ENCODE measurements at regions not wholly inside any gene's neighbourhood (a gene's known extent, or its start where the extent isn't known, plus 50 kb on each side); places are given as distances from the start of the nearest gene placed in this dataset.

- in situ Hi-C loops (cut with HindIII; ENCODE audit: low sequenced_read_pairs) = no loop called here
- DNase-seq (ENCODE audit: low read depth) = no peak
- H3K4me3 ChIP-seq (ENCODE audit: low read depth, low read length) = no peak overlapping the region
- TF ChIP-seq CTCF (IDR thresholded peaks at IDR 0.05; ENCODE audit: low read depth, low read length, missing control alignments) = no peak
Observed at GRCh38 chr4:66923081-66923865, 622.0 kb downstream of the CENPC start.

- DNase-seq (ENCODE audit: low read depth) = no peak
- in situ Hi-C loops (cut with HindIII; ENCODE audit: low sequenced_read_pairs) = no loop called here
- no peak for TF ChIP-seq CTCF (IDR thresholded peaks at IDR 0.05; ENCODE audit: low read depth, low read length, missing control alignments)
- H3K4me3 ChIP-seq (ENCODE audit: low read depth, low read length) = no peak overlapping the region
Observed at GRCh38 chr4:66921433-66921832, 623.9 kb downstream of the CENPC start.

GRCh38 chr4:66920514-66920913 lies 624.8 kb downstream of the CENPC start:
- in situ Hi-C loops (cut with HindIII; ENCODE audit: low sequenced_read_pairs) = no loop called here
- H3K4me3 ChIP-seq (ENCODE audit: low read depth, low read length) = no peak overlapping the region
- no peak for DNase-seq (ENCODE audit: low read depth)
- TF ChIP-seq CTCF (IDR thresholded peaks at IDR 0.05; ENCODE audit: low read depth, low read length, missing control alignments) = no peak

GRCh38 chr4:66911880-66912279 lies 633.4 kb downstream of the CENPC start:
- no peak overlapping the region for H3K4me3 ChIP-seq (ENCODE audit: low read depth, low read length)
- peak; percentile 89 for DNase-seq (ENCODE audit: low read depth)
- no peak for TF ChIP-seq CTCF (IDR thresholded peaks at IDR 0.05; ENCODE audit: low read depth, low read length, missing control alignments)
- in situ Hi-C loops (cut with HindIII; ENCODE audit: low sequenced_read_pairs) = no loop called here

- no peak overlapping the region for H3K4me3 ChIP-seq (ENCODE audit: low read depth, low read length)
- in situ Hi-C loops (cut with HindIII; ENCODE audit: low sequenced_read_pairs) = no loop called here
- DNase-seq (ENCODE audit: low read depth) = no peak
- TF ChIP-seq CTCF (IDR thresholded peaks at IDR 0.05; ENCODE audit: low read depth, low read length, missing control alignments) = no peak
Observed at GRCh38 chr4:66906314-66906713, 639.0 kb downstream of the CENPC start.

GRCh38 chr4:66899422-66900065 lies 645.8 kb downstream of the CENPC start:
- H3K4me3 ChIP-seq (ENCODE audit: low read depth, low read length) = no peak overlapping the region
- in situ Hi-C loops (cut with HindIII; ENCODE audit: low sequenced_read_pairs) = no loop called here
- no peak for DNase-seq (ENCODE audit: low read depth)
- TF ChIP-seq CTCF (IDR thresholded peaks at IDR 0.05; ENCODE audit: low read depth, low read length, missing control alignments) = no peak

Data from astrocyte of the cerebellum (primary cell).